K562 (cell line): ENCODE measurements at regions not wholly inside any gene's neighbourhood (a gene's known extent, or its start where the extent isn't known, plus 50 kb on each side); places are given as distances from the start of the nearest gene placed in this dataset.

Source experiments
- ATAC-seq: fragments of 200-7000 bp; cut with Tn5 transposase; 3 replicates; pipeline ENCODE4 v1.9.1; 2020; ENCODE audit warnings: moderate library complexity
- BruUV-seq: library from RNA; stranded (reverse); fragments of 400-500 nt; replicated peaks from 2 replicates; lab custom pipeline; 2021; lab: Mats Ljungman, UMichigan
- CTCF ChIA-PET: fragments of 300-600 bp; formaldehyde crosslinking; extraction: SDS; loops from one replicate; lab custom pipeline; 2021; ENCODE audit warnings: low intra/inter-chr PET ratio; lab: Yijun Ruan, JAX
- POLR2A ChIA-PET: fragments of 300-600, 350-650 bp; sonication (Branson Sonifier 250); formaldehyde crosslinking; extraction: SDS; loops from one replicate; lab custom pipeline; 2021; ENCODE audit warnings: antibody characterized with exemption, inconsistent platforms; lab: Yijun Ruan, JAX
- DNase-seq, 4 experiments: peaks; one replicate each; pipeline versions ENCODE4 v3.0.0 to v3.0.0-alpha.2; 2011 to 2018; ENCODE audit warnings: low spot score in 3 of 4, mixed read lengths in 3 of 4; ENCODE audit errors: extremely low read depth in 1 of 4
- FAIRE-seq: peaks from 2 replicates; lab custom pipeline; 2011; peaks lifted over from hg19 to GRCh38; lab: Jason Lieb, UNC
- H2AFZ ChIP-seq: 2 replicates; pipeline ENCODE4 v1.6.0; 2011; ENCODE audit warnings: low read depth, low read length, control low read depth, inconsistent platforms
- H3K27ac ChIP-seq: fragments of 200-600 bp; 3 replicates; pipeline ENCODE4 v1.8.0; 2011; ENCODE audit warnings: low read depth, mild to moderate bottlenecking, control low read depth, inconsistent platforms, low read length, moderate library complexity, mixed read lengths; ENCODE audit errors: extremely low read depth
- H3K27me3 ChIP-seq, 2 experiments: fragments of 300-600 bp in 1 of 2; 2 replicates in 1 of 2; 3 replicates in 1 of 2; pipeline versions ENCODE4 v1.6.0 to v1.8.0; 2011; ENCODE audit warnings: inconsistent platforms in 2 of 2, low read length in 2 of 2, mild to moderate bottlenecking in 1 of 2, mixed read lengths in 1 of 2, moderate library complexity in 1 of 2; ENCODE audit not compliant: control insufficient read depth in 2 of 2, insufficient read depth in 2 of 2
- H3K36me3 ChIP-seq: fragments of 300-600 bp; 3 replicates; pipeline ENCODE4 v1.8.0; 2011; ENCODE audit warnings: mild to moderate bottlenecking, low read length, inconsistent platforms; ENCODE audit not compliant: control insufficient read depth, insufficient read depth
- H3K4me1 ChIP-seq, 2 experiments: fragments of 200-600 bp in 1 of 2; replicated peaks in 1 of 2; 2 replicates in 1 of 2; 3 replicates in 1 of 2; pipeline versions ENCODE4 v1.5.1 to v1.8.0; 2011; ENCODE audit warnings: inconsistent platforms in 2 of 2, low read length in 2 of 2, mild to moderate bottlenecking in 1 of 2, mixed read lengths in 1 of 2, moderate library complexity in 1 of 2; ENCODE audit not compliant: control insufficient read depth in 2 of 2, insufficient read depth in 2 of 2
- H3K4me2 ChIP-seq: 2 replicates; pipeline ENCODE4 v1.6.1; 2011; ENCODE audit warnings: low read length, control low read depth, inconsistent platforms, mixed read lengths; ENCODE audit not compliant: insufficient read depth
- H3K4me3 ChIP-seq: fragments of 200-600 bp; sonication (generic), shearing (Covaris generic); 2 replicates; pipeline ENCODE4 v1.5.1; 2016; ENCODE audit warnings: control low read depth, inconsistent platforms
- H3K79me2 ChIP-seq: fragments of 200-600 bp; 3 replicates; pipeline ENCODE4 v1.8.0; 2011; ENCODE audit warnings: low read length, inconsistent platforms; ENCODE audit not compliant: control insufficient read depth, insufficient read depth
- H3K9ac ChIP-seq, 2 experiments: 2 replicates each; pipeline versions ENCODE4 v1.6.0 to v1.6.1; 2011; ENCODE audit warnings: low read depth in 2 of 2, low read length in 2 of 2, control low read depth in 1 of 2, inconsistent platforms in 1 of 2, mild to moderate bottlenecking in 1 of 2, mixed read lengths in 1 of 2; ENCODE audit not compliant: insufficient read depth in 1 of 2
- H3K9me1 ChIP-seq: one replicate; pipeline ENCODE4 v1.6.0; 2011; ENCODE audit warnings: inconsistent platforms, mild to moderate bottlenecking, low read length, moderate library complexity; ENCODE audit not compliant: control insufficient read depth, insufficient read depth
- H3K9me3 ChIP-seq: replicated peaks from 2 replicates; pipeline ENCODE4 v1.5.1; 2011; ENCODE audit warnings: low read depth, low read length, inconsistent platforms; ENCODE audit not compliant: control insufficient read depth, insufficient read depth
- H4K20me1 ChIP-seq: replicated peaks from 2 replicates; pipeline ENCODE4 v1.6.1; 2011; ENCODE audit warnings: low read length, inconsistent platforms, mixed read lengths; ENCODE audit not compliant: control insufficient read depth, insufficient read depth
- AFF4 ChIP-seq: sonication (generic); formaldehyde crosslinking; IDR thresholded peaks from 2 replicates; pipeline ENCODE4 v1.8.0; 2023; ENCODE audit warnings: mild to moderate bottlenecking, missing genetic modification reagents
- CHCHD3 ChIP-seq: fragments of 250-450 bp; sonication (Bioruptor Pico); IDR thresholded peaks from 2 replicates; pipeline ENCODE4 v2.1.2; 2022; ENCODE audit warnings: mild to moderate bottlenecking
- ETV6 ChIP-seq, 3 experiments: fragments of 150-350 bp in 1 of 3; sonication (generic) in 1 of 3; formaldehyde crosslinking in 1 of 3; IDR thresholded peaks; 2 replicates each; pipeline versions ENCODE4 v1.6.1 to v1.8.0; 2014 to 2022; ENCODE audit warnings: borderline replicate concordance in 2 of 3, low read depth in 2 of 3, antibody characterized with exemption in 1 of 3, low read length in 1 of 3, mild to moderate bottlenecking in 1 of 3, missing genetic modification reagents in 1 of 3
- EZH2 ChIP-seq: IDR thresholded peaks from 2 replicates; pipeline ENCODE4 v1.6.1; 2012; ENCODE audit warnings: low read depth, mild to moderate bottlenecking, inconsistent platforms, low read length, borderline replicate concordance
- GABPB2 ChIP-seq: fragments of 250-450 bp; sonication (Bioruptor Pico); conservative IDR thresholded peaks from 2 replicates; pipeline ENCODE4 v1.5.1; 2021; ENCODE audit warnings: mild to moderate bottlenecking
- HMG20B ChIP-seq: fragments of 250-450 bp; sonication (Bioruptor Pico); IDR thresholded peaks from 2 replicates; pipeline ENCODE4 v1.5.0; 2021; ENCODE audit warnings: mild to moderate bottlenecking
- PRPF4 ChIP-seq: fragments of 200-400 bp; formaldehyde crosslinking; IDR thresholded peaks from one replicate; pipeline ENCODE4 v1.6.1; 2017; ENCODE audit warnings: low read length, low read depth, mild to moderate bottlenecking; ENCODE audit not compliant: insufficient read depth, poor library complexity, severe bottlenecking
- TCF7 ChIP-seq: sonication (generic); IDR thresholded peaks from 2 replicates; pipeline ENCODE4 v1.6.1; 2016; ENCODE audit warnings: antibody characterized with exemption, borderline replicate concordance
- TCFL5 ChIP-seq: fragments of 250-450 bp; sonication (Bioruptor Pico); conservative IDR thresholded peaks from 2 replicates; pipeline ENCODE4 v1.6.1; 2021; ENCODE audit warnings: mild to moderate bottlenecking, moderate library complexity, matching md5 sums
- ZFP91 ChIP-seq: sonication (generic); formaldehyde crosslinking; IDR thresholded peaks from 2 replicates; pipeline ENCODE4 v1.8.0; 2022; ENCODE audit warnings: mild to moderate bottlenecking, missing genetic modification reagents
- ZNF561 ChIP-seq: fragments of 450-650 bp; formaldehyde crosslinking; conservative IDR thresholded peaks from 2 replicates; pipeline ENCODE4 v1.4.0; 2020; ENCODE audit warnings: mild to moderate bottlenecking, moderate library complexity
- WGBS: fragments of 100-300 bp; shearing (Covaris generic); methylation state at CpG from one replicate; pipeline ENCODE4 v1.1.6; 2016; ENCODE audit warnings: low coverage, mixed read lengths; ENCODE audit not compliant: insufficient coverage; ENCODE audit errors: missing lambda C conversion rate; 5-methylcytosine and 5-hydroxymethylcytosine counted together
- in situ Hi-C: fragments of 300-500 bp; cut with MboI; formaldehyde crosslinking; loops from 4 replicates; pipeline ENCODE4 v1.15.0; 2018; ENCODE audit warnings: inconsistent platforms, mixed read lengths
- intact Hi-C: fragments of 100-400 bp; cut with micrococcal nuclease; formaldehyde crosslinking; loops from 2 replicates; pipeline ENCODE4 v1.14.2; 2022
- TF ChIP-seq, protein P1 (sequence below), 2 experiments: IDR thresholded peaks; 2 replicates each; pipeline ENCODE4 v1.6.1; 2012; ENCODE audit warnings: improper control_type of control experiment in 2 of 2, low read depth in 2 of 2, low read length in 2 of 2, borderline replicate concordance in 1 of 2
- TF ChIP-seq, protein P2 (sequence below): fragments of 250-450 bp; sonication (Bioruptor Pico); IDR thresholded peaks from 2 replicates; pipeline ENCODE4 v1.5.0; 2021

GRCh38 chr15:38788918-38789317 lies 224.3 kb upstream of the RASGRP1 start:
- FAIRE-seq (no peak), DNase-seq (no peak), ATAC-seq (no peak)
- Histone ChIP-seq H3K4me3 (no peak overlapping the region), H3K9me1 (no peaks in the 10 kb centered on the region), H3K9me3 (no peaks in the 10 kb centered on the region), H3K4me1 (no peaks in the 10 kb centered on the region), H4K20me1 (no peaks in the 10 kb centered on the region), H3K27ac (no peak overlapping the region), H3K36me3 (no peaks in the 10 kb centered on the region), H3K9ac (no peak overlapping the region), H3K4me2 (no peak overlapping the region), H3K79me2 (no peaks in the 10 kb centered on the region), H2AFZ (no peak overlapping the region), H3K27me3 (peaks cover 0 to 4% of the 10 kb centered on the region in 2 experiments; a peak in 1 of 5 replicates)
- BruUV-seq, result no TSS peak
- ChIA-PET POLR2A (no interaction called here), CTCF (no interaction called here)
- in situ Hi-C loops, result no loop called here
- 1% methylated on average over 6 of the region's 6 CpGs for WGBS
- intact Hi-C loops, result no loop called here
- TF ChIP-seq, protein P1, sequence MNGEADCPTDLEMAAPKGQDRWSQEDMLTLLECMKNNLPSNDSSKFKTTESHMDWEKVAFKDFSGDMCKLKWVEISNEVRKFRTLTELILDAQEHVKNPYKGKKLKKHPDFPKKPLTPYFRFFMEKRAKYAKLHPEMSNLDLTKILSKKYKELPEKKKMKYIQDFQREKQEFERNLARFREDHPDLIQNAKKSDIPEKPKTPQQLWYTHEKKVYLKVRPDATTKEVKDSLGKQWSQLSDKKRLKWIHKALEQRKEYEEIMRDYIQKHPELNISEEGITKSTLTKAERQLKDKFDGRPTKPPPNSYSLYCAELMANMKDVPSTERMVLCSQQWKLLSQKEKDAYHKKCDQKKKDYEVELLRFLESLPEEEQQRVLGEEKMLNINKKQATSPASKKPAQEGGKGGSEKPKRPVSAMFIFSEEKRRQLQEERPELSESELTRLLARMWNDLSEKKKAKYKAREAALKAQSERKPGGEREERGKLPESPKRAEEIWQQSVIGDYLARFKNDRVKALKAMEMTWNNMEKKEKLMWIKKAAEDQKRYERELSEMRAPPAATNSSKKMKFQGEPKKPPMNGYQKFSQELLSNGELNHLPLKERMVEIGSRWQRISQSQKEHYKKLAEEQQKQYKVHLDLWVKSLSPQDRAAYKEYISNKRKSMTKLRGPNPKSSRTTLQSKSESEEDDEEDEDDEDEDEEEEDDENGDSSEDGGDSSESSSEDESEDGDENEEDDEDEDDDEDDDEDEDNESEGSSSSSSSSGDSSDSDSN (IDR thresholded peaks at IDR 0.05; ENCODE audit: borderline replicate concordance in 1 of 2, low read depth in 2 of 2, low read length in 2 of 2), result no peak
- TF ChIP-seq PRPF4, result no peak
- no peak for TF ChIP-seq EZH2
- no peak for TF ChIP-seq AFF4 (CRISPR knock-in tag)
- no peak for TF ChIP-seq ETV6 (IDR thresholded peaks at IDR 0.05; ENCODE audit: borderline replicate concordance in 1 of 2, low read depth in 2 of 2, low read length in 1 of 2)
- no peak for TF ChIP-seq ETV6 (CRISPR knock-in tag; IDR thresholded peaks at IDR 0.05; ENCODE audit: borderline replicate concordance)
- TF ChIP-seq, protein P2, sequence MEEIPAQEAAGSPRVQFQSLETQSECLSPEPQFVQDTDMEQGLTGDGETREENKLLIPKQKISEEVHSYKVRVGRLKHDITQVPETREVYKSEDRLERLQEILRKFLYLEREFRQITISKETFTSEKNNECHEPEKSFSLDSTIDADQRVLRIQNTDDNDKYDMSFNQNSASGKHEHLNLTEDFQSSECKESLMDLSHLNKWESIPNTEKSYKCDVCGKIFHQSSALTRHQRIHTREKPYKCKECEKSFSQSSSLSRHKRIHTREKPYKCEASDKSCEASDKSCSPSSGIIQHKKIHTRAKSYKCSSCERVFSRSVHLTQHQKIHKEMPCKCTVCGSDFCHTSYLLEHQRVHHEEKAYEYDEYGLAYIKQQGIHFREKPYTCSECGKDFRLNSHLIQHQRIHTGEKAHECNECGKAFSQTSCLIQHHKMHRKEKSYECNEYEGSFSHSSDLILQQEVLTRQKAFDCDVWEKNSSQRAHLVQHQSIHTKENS, result no peak
- no peak for TF ChIP-seq TCF7
- no peak for TF ChIP-seq ZFP91 (CRISPR knock-in tag)
- no peak for TF ChIP-seq ZNF561 (CRISPR knock-in tag)
- TF ChIP-seq TCFL5, result no peak
- TF ChIP-seq CHCHD3 (CRISPR knock-in tag), result no peak
- TF ChIP-seq HMG20B (CRISPR knock-in tag), result no peak
- TF ChIP-seq GABPB2 (CRISPR knock-in tag), result no peak
